Adrenal gland (tissue), 5 donors: ENCODE measurements at regions not wholly inside any gene's neighbourhood (a gene's known extent, or its start where the extent isn't known, plus 50 kb on each side); places are given as distances from the start of the nearest gene placed in this dataset.

Experiments
- CTCF ChIP-seq, 6 experiments: fragments of 450-650 bp in 4 of 6; fragments of 200-600 bp in 2 of 6; sonication (generic) in 1 of 6; IDR thresholded peaks; 1 replicate in 5 of 6; 2 replicates in 1 of 6; pipeline versions ENCODE4 v1.5.1 to v1.8.0; 2016 to 2021; ENCODE audit warnings: antibody characterized with exemption in 6 of 6, mild to moderate bottlenecking in 2 of 6, moderate library complexity in 1 of 6
- POLR2A ChIP-seq, 2 donors: fragments of 450-650 bp; IDR thresholded peaks; one replicate each; pipeline ENCODE4 v1.6.1; 2017; ENCODE audit warnings: antibody characterized with exemption in 2 of 2, mild to moderate bottlenecking in 2 of 2, moderate library complexity in 1 of 2
- donor health status: DM: no; HTN: no; CAD: no.

- TF ChIP-seq POLR2A (IDR thresholded peaks at IDR 0.05) (no peak), CTCF (IDR thresholded peaks at IDR 0.05) (no peak)
Observed at GRCh38 chr10:20986049-20986448, 88.9 kb upstream of the NEBL start.
